Activated effector memory CD4-positive, alpha-beta T cell treated with anti-CD3 and anti-CD28 coated beads, Interleukin-2, amount 50 U/mL, for 16 hours (primary cell): ENCODE measurements at regions not wholly inside any gene's neighbourhood (a gene's known extent, or its start where the extent isn't known, plus 50 kb on each side); places are given as distances from the start of the nearest gene placed in this dataset.
A peak's percentile ranks its signal among the peaks of the same experiment; 100 is the strongest.
"Not testable (repeated sequence)": the region's sequence is repeated elsewhere in the genome, so short reads cannot be mapped to it uniquely, and the experiment has no call there.

Experiments used
- DNase-seq: peaks from one replicate; pipeline ENCODE4 v3.0.0-alpha.2; 2020

DNA sequence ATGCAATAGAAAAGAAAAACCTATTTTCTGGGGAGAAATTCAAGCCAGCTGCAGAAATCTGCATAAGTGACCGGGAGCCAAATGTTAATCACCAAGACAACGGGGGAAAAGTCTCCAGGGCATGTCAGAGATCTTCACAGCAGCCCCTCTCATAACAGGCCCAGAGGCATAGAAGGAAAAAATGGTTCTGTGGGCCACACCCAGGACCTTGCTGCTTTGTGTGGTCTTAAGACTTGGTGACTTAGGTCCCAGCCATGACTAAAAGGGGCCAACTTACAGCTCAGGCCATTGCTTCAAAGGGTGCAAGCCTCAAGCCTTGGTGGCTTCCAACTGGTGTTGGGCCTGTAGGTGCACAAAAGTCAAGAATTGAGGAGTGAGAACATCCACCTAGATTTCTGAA lies 2847.6 kb upstream of the PCDH20 start:
- no peak for DNase-seq

DNA sequence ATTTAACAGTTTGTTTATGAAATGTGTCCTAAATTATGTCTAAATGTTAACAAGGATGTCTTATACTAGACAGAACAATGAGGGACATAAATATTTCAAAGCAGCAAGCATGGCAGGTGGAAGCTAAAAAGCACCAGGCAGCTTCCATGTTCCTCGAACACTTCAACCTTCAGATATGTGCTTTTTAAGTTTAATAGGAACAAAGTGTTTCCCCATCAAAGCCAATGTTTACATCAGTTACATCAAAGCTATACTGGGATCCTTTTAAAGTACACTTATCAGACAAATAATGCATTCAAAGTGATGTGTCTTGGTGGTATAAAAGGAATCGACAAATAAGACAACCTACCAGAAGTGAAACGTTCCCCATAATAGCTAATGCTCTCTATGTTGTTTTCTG lies 2841.1 kb upstream of the PCDH20 start:
- DNase-seq: no peak

DNA sequence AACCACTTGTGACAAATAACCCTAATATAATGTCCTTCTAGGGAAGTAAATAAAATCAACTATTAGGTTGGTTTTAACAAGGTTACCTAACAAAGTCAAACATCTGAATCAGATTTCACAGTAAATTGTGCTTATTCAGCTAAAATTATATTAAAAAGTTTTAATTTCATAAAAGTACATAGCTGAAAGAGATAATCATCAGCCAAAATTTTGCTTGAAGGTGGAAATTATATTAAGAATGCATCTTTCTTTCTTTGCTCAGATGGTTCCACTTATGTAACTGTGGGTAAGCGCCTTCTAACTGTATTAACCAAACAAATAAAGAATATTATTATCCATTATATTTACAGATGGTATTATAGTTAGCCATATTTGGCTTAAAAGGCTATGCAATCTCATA lies 2840.3 kb upstream of the PCDH20 start:
- no peak for DNase-seq

DNA sequence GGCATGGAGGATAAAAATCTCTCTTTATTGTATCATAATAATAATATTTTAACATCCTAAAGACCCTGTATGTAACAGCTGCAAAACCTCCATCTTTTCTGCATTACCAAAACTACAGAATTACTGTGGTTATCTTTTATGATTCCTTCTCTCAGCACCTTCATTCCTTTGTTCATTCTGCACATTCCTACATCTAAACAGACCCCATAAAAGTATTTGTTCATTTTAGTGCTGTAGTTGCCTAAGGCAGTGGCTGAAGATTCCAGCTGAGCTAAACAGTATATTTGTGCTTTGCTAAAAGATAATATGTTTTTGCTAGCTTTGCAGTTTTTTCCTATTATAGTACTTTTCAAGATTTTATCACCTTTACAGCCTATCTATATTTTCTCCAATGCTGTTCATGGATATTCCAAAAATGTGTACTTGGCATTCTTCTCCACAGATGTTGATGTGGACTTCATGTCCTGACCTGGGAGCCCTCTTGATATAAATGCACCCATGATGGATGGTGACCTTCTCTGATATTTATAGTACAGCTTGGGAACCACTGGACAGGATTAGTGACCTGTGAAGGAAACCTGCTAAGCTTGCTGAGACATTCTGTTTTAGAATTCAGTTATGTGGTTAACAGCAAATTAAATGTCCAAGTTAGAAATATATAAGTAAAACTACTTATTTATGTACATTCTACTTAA lies 2832.9 kb upstream of the PCDH20 start:
- DNase-seq: no peak

DNA sequence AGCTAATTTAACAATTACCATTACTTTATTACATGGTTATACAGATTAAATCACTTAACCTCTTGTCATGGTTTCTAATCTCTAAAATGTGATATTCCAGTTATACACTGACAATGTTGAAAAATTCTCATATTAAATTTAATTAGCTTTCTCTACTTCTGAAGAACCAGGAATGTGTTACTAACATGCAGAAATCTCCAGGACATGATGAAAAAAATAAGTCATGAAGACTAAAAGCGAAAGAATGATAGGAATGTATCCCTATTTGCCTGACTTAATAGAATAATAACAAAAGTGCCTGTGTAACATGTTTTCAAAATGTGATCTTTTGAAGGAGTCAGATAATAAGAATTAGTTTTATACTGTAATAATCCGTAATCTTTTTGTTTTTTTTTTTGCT lies 2823.7 kb upstream of the PCDH20 start:
- no peak for DNase-seq

DNA sequence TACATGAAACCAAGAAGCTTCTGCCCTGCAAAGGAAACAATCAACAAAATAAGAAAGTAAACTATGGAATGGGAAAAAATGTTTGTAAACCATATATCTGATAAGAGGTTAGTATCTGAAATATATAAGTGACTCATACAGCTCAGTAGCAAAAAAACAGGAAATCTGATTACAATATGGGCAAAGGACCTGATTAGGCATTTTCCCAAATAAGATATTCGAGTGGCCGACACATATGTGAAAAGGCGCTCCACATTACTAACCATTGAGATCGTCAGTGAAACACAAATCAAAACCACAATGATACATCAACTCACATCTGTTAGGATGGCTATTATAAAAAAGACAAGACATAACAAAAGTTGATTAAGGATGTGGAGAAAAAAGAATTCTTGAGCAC lies 2818.6 kb upstream of the PCDH20 start:
- DNase-seq: no peak

DNA sequence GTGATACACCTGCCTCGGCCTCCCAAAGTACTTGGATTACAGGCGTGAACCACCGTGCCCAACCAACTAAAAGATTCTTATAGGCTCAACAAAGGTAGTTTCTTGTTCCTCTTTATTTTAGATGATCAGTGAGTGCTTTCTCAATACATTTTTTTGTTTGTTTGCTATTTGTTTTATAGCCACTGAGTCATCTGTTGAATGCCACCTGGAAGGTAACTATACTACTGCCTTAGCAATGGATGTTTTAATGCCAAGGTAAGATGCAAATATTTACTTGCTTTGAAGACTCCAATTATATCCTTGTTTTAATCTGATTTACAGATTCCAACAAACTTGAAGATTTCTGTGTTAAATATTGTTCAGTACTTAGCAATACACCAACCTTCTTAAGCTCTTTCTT lies 2807.4 kb upstream of the PCDH20 start:
- no peak for DNase-seq

DNA sequence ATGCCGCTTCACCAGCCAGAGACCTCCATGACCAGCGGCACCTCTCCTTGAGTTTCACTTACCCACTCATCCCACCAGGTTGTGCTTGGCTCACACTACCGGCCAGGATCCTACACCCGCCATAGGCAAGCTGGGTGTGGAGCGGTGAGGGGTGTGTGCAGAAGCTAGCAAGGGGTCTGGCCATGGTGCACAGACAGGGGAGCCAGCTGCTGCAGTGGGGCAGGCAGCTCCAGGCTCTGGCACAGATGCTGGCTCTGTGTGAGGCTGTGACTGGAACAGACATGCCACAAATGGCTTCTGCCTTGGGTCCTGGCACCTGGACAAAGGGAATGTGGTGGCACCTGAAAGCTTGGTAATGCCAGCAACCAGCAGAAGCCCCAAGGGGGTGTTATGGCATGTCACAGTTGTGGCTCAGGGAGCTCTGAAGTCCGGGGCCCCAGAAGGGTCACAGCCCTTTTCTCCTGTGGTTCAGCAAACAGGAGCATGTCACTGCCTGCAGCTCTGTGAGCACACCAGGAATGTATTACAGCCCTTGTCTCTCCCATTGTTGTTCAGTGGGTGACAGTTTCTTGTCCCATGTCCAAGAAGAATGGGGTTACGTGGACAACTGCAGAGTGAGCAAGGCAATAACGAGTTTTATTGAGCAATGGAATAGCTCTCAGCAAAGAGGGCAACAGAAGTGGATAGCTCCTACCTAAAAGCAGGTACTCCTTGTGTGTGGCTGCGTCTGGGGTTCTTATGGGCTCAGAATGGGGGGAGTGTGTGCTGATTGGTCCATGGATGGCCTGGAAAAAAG lies 2791.0 kb upstream of the PCDH20 start:
- DNase-seq: no peak

DNA sequence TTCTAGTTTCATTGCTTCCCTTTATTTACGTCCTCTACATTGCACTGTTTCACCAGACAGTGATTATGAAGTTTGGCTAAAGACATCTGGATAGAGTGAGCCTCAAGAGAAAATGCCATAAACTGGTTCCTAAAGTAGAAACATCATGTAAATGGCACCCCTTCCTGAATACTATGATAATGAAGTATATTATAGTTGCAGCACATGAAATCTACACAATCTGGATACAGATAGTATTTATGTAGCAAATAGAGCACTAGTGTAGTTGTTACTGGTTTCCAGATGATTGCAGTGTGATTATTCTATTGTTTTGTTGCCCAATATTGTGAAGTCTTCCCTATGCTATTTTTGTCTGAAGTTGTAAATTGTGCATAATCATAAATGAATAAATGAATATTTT lies 2786.9 kb upstream of the PCDH20 start:
- no peak for DNase-seq

DNA sequence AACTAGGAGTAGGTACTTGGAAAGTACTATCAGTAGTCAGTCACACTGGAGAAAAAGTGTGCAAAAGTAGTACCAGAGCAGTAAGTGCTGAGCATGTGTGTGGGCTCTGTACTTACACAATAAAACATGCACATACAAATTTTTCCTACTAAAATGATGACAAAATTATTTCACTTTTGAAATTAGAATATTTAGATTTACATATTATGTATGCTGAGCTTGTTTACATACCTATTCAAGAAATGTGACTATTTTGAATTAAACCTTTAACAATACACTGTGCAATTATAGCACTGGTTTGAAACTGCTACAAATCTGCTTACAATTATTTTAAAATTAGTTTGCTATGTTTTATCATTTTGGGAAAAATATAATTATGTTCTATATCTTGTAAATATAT lies 2781.6 kb upstream of the PCDH20 start:
- no peak for DNase-seq

DNA sequence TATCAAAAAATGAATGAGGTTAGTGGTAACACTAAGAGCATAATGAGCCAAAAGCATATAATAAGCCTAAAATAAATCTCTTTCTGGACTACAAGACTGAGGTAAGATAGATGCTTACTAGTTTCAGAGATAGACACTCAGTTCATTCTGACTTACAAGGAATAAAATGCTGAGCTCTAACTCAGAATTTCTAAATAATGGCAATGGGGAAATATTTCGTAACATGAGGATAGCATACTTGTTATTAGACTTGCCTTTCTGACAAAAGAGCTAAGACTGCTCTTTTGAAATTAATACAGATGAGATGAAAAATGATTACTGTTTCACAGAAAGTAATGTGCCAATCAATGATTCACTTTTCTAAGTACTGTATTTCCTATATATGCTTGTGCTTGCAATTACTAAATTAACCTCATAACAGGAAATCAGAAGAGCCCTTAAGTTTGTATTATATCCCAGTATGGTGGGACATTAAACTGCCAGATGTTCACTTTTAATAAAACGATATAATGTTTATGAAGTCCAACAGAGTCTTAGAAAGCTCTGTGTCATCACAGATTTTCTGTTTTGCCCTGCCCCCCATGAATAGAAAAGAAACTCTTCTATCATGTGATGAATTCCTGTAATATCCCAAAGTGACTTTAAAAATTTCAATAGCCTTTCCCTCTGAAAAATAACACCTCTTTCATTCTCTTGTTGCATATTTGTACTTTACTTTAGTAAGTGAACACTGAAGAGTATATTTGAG lies 2771.0 kb upstream of the PCDH20 start:
- no peak for DNase-seq

DNA sequence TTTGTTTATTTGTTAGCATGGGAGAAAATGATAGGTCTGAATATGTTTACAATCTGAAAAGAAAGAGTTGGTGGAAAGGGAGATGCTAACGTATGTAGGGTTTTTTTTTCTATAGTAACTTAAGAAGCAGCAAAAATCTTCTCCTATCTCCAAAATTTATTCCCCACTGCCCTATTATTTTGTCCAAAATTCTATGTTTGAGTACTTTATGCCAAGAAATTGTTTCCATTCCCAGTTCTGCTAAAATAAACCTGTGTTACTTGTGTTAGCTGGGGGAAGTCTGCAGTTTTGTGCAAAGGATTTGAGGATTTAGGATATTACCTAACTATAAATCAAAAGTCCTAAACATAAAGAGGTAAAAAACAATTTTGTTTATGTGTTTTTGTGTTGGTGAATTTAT lies 2770.4 kb upstream of the PCDH20 start:
- DNase-seq: no peak

DNA sequence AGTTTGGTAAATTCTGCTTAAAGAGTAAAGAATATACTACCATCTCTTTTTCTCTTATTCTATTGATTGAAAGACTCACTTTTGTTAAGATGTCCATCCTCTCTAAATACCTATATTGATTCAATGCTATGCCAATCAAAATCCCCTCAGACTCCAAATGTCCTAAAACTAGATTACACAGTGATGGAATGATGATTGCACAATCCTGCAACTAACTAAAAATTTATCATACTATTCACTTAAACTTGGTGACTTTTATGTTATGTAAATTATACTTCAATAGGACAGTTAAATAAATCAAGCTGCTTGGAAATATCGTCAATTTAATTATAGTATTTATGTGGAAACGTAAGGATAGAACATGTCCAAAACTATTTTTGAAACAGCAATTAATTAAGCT lies 2765.1 kb upstream of the PCDH20 start:
- DNase-seq: no peak

DNA sequence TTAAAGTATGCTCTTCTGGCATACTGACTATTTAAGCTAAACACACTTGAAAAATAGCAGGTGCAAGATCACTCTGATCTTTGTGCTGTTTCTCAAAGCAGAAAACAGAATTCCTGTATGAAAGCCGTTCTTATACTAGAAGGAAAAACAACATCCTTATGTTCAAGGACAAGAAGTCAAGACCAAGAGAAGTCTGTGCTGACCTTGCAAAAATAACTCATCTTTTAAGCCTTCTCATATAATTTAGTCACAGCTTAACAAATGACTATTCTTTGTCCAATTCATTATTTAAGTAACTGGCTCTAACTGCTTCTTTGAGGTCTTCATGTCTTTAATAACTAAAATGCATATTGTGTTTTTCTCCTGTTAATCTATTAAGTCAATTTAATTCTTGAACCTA lies 2750.2 kb upstream of the PCDH20 start:
- no peak for DNase-seq

DNA sequence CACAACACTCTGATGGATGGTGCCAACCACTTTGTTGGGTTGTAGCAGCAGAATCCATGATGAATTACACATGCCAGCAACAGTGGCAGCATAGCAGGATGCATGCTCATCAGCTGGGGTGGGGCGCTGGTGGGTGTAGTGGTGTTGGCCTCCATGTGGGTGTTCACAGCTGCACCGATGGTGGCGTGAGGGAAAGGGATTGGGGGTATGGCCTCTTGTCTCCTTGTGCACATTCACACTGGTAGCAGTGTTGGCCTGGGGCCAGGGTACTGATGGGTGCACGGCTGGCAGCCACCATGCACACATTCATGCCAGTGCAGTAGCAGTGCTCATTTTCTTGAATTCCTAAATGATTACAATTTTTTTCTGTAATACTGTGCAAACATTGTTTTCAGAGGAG lies 2748.8 kb upstream of the PCDH20 start:
- DNase-seq: no peak

DNA sequence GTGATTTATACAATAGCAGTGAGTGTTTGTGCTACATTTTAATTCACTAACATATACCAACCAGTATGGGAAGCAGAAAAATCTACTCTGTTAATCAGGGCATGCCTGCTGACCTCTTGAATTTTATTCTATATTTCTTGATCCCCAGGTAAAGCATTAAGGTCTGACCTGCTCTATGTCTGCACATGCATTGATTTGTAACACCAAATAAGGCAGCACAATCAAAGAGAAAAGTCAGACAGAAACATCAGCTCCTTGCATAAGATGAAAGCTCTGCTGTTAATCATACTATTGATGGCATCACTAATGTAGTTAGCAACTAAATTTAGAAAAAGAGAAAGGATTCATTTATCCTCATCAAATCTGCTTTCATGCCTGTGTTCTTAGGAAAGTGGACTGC lies 2744.8 kb upstream of the PCDH20 start:
- DNase-seq: no peak

DNA sequence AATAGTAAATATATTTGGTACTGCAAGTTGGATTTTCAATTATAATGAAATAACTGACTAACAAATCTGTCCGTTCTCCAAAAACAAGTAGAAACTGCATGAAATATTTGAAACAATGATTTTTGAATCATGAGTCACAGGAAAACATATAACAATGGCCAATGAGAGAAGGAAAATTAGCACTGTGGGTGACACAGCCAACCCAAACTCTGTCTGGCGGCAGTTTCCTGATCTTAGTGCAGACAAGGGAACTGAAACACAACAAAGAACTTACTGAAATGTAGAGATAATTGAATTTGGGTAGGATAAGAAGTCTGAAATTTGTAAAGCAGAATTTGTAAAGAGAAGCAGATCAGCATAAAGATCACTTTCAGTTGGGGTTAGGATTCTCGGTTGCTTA lies 2743.3 kb upstream of the PCDH20 start:
- no peak for DNase-seq

DNA sequence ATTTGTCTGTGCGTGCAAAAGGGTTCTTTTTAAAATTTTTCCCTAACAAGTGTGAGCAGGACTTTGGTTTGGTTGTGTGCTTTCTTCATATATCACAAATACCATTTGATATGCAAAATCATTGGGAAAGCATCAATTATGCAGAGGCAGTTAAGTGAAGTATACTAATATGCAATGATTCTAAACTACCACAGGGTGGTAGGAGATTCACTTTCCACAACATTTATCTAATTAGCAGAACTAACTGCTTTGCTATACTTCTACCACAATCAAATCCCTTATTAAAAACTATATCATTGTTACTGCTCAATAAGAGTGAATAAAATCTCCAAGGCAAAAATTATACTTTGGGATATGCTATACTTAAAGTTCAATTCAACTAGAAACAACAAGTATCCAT lies 2738.9 kb upstream of the PCDH20 start:
- DNase-seq: no peak

DNA sequence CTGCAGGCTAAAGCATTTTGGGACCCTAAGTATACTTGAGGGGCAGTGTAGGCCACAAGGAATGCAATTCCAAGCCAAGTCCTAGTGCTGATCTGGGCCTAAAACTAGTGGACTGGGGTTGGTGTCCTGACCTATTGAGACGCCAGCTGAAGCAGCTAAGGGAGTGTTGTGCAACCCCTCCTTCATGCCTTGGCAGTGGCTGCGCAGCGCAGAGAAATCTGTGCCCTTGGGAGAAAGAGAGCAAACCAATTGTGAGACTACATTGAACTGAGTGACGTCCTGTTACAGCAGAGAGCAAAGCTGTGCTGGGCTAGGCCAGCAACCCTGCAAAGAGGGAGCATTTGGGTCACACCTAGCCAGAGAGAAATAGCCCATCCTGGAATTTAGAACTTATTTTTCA lies 2715.0 kb upstream of the PCDH20 start:
- peak; percentile 36 for DNase-seq

DNA sequence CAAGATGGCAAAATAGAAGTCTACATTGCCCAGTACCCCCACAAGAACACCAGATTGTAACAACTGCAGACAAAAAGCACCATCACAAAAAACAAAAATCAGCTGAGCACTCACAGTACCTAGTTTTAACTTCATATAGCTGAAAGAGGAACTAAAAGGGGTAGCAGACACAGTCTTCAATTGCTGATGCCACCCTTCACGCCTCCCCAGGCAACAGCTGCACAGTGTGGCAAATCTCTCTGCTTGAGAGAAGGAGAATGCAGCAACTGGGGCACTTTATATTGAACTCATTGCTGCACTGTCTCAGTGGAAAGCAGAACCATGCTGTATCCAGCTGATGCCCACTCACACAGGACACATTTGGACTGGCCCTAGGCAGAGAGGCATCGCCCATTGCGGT lies 2714.5 kb upstream of the PCDH20 start:
- peak; percentile 33 for DNase-seq

DNA sequence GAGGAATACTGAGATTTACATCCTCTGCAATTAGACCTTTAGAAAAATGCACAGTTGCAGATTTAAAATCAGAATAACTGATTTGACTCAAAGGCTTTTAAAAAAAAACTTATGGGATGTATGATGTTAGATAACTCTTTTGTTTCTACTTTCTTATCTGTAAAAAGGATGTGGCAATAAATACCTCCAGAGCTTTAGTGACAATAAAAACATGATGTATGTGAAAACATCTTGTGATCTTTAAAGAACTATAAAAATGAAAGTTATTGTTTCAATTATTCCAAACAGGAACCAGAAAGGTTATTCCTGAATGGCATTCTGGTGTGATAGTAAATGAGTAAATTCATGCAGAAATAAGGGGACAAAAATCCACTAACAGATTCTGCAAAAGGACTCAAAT lies 2712.2 kb upstream of the PCDH20 start:
- no peak for DNase-seq

DNA sequence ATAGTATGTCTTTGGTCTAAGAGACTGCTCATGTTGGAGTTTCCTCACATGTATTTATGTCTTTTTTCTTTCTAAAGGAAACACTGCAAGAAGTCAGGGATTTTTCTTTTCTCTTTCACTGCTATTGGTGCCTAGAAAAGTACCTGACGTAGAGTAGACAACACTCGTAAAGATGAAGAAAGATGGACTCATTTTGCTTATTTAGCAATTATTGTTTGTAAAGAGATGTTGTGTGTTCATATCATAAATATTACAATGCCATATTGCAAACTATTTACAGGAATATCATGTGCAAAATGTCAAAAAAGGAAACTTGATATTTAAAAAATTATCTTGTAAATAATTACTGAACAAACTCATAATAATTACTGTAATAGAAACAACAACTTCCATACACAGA lies 2711.5 kb upstream of the PCDH20 start:
- no peak for DNase-seq

DNA sequence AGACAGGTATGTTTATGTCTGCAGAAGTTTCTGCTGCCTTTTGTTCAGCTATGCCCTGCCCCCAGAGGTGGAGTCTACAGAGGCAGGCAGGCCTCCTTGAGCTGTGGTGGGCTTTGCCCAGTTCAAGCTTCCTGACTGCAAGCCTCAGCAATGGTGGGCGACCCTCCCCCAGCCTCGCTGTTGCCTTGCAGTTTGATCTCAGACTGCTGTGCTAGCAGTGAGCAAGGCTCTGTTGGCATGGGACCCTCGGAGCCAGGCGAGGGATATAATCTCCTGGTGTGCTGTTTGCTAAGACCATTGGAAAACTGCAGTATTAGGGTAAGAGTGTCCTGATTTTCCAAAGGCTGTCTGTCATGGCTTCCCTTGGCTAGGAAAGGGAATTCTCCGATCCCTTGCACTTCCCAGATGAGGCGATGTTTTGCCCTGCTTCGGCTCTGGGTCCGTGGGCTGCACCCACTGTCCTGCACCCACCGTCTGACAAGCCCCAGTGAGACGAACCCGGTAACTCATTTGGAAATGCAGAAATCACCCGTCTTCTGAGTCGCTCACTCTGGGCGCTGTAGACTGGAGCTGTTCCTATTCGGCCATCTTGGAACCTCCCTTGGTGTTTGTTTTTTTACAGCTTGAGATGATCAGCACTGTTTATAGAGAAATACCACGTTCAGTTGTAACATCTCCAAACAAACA lies 2705.5 kb upstream of the PCDH20 start:
- DNase-seq: not testable (repeated sequence)

DNA sequence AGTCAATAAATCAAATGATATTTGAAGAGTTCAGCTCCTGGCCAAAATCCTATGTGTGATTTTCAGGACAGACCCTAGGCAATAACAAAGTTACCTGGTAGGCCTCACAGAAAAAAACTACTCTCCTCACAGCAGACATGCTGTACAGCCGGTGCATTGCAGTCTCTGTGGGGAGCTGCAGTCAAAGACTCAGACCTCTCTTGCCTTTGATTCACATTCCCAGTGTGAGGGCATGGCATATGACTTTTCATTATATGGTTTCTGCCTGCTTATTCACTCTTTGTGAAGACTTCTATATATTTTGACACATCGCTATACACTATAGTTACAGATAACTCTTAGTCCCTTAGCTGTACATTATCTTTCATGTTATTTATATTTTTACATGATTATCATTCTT lies 2684.3 kb upstream of the PCDH20 start:
- DNase-seq: no peak
